ENCODE measurements at regions not wholly inside any gene's neighbourhood (a gene's known extent, or its start where the extent isn't known, plus 50 kb on each side); places are given as distances from the start of the nearest gene placed in this dataset.

- 73 to 74% methylated on average over 8 of the region's 8 CpGs for WGBS, 2 donors
- no peaks in the 10 kb centered on the region for H3K27me3 ChIP-seq
- no peak for DNase-seq
- H3K27ac ChIP-seq, result no peak overlapping the region
- H3K4me3 ChIP-seq (replicated peaks in 1 of 3), result no peak overlapping the region
- no peaks in the 10 kb centered on the region for H3K4me1 ChIP-seq
- TF ChIP-seq, protein P1, sequence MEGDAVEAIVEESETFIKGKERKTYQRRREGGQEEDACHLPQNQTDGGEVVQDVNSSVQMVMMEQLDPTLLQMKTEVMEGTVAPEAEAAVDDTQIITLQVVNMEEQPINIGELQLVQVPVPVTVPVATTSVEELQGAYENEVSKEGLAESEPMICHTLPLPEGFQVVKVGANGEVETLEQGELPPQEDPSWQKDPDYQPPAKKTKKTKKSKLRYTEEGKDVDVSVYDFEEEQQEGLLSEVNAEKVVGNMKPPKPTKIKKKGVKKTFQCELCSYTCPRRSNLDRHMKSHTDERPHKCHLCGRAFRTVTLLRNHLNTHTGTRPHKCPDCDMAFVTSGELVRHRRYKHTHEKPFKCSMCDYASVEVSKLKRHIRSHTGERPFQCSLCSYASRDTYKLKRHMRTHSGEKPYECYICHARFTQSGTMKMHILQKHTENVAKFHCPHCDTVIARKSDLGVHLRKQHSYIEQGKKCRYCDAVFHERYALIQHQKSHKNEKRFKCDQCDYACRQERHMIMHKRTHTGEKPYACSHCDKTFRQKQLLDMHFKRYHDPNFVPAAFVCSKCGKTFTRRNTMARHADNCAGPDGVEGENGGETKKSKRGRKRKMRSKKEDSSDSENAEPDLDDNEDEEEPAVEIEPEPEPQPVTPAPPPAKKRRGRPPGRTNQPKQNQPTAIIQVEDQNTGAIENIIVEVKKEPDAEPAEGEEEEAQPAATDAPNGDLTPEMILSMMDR (IDR thresholded peaks at IDR 0.05), result no peak
- TF ChIP-seq POLR2A (IDR thresholded peaks at IDR 0.05), result no peak
- no peaks in the 10 kb centered on the region for H3K9me3 ChIP-seq
- intact Hi-C loops (cut with DNase I), result no loop called here
- H3K36me3 ChIP-seq, result no peaks in the 10 kb centered on the region
Measured at GRCh38 chrX:36501169-36501702, 506.9 kb upstream of the FAM47C start.

DNA sequence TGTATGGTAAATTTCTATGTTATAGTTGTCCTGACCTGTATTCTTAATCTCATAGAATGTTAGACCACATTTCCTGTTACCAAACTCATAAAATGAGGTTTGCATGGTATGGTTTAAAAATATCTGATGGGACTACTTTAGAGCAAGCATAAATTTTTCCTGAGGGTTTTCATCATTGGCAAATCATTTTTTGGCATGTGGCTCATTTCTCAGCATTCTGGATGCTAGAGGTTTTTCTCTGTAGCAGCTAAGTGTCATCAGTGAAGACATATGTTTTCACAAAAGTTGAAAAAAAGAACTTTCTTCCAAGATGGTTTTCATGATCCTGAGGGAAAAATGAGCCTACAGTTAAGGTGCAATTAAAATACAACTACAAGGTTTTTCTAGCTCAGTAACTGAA lies 503.5 kb upstream of the FAM47C start:
- no peak overlapping the region for H3K4me3 ChIP-seq (replicated peaks in 1 of 3)
- no peak for TF ChIP-seq POLR2A (IDR thresholded peaks at IDR 0.05)
- TF ChIP-seq, protein P1 (IDR thresholded peaks at IDR 0.05), result no peak
- DNase-seq, result no peak
- intact Hi-C loops (cut with DNase I), result no loop called here
- H3K27me3 ChIP-seq, result no peaks in the 10 kb centered on the region
- no peaks in the 10 kb centered on the region for H3K36me3 ChIP-seq
- H3K4me1 ChIP-seq, result no peaks in the 10 kb centered on the region
- H3K27ac ChIP-seq, result no peak overlapping the region
- no peaks in the 10 kb centered on the region for H3K9me3 ChIP-seq

DNA sequence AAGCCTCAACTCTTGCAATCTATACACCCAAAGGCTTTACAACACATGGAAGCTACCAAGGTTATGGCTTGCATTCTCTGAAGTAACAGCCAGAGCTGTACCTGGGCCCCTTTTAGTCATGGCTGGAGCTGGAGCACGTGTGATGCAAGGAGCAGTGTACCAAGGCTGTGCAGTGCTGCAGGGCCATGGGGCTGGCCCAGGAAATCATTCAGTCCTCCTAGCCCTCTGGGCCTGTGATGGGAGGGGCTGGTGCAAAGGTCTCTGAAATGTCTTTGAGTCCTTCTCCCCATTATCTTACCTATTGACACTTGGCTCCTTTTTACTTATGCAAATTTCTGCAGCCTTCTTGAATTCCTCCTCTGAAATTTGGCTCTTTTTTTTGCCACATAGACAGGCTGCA lies 500.1 kb upstream of the FAM47C start:
- 71% methylated on average over 1 of the region's 1 CpG; no CpG with 5 or more reads in 1 of the 2 donors for WGBS, 2 donors
- intact Hi-C loops (cut with DNase I), result no loop called here
- TF ChIP-seq, protein P1 (IDR thresholded peaks at IDR 0.05), result no peak
- no peak for TF ChIP-seq POLR2A (IDR thresholded peaks at IDR 0.05)
- Histone ChIP-seq H3K4me3 (replicated peaks in 1 of 3) (no peak overlapping the region), H3K4me1 (no peaks in the 10 kb centered on the region), H3K27me3 (no peaks in the 10 kb centered on the region), H3K36me3 (no peaks in the 10 kb centered on the region), H3K9me3 (no peaks in the 10 kb centered on the region), H3K27ac (no peak overlapping the region)
- DNase-seq, result no peak

- intact Hi-C loops (cut with DNase I), result no loop called here
- TF ChIP-seq, protein P1 (IDR thresholded peaks at IDR 0.05), result no peak
- no peak for TF ChIP-seq POLR2A (IDR thresholded peaks at IDR 0.05)
- Histone ChIP-seq H3K4me1 (no peaks in the 10 kb centered on the region), H3K36me3 (no peaks in the 10 kb centered on the region), H3K27ac (no peak overlapping the region), H3K4me3 (replicated peaks in 1 of 3) (no peak overlapping the region), H3K9me3 (no peaks in the 10 kb centered on the region), H3K27me3 (no peaks in the 10 kb centered on the region)
- no peak for DNase-seq
Measured at GRCh38 chrX:36510736-36511135, 497.4 kb upstream of the FAM47C start.

GRCh38 chrX:36528661-36529060 lies 479.5 kb upstream of the FAM47C start:
- intact Hi-C loops (cut with DNase I), result no loop called here
- WGBS, 2 donors, result 74 to 86% methylated on average over 1 of the region's 1 CpG
- no peak for TF ChIP-seq POLR2A (IDR thresholded peaks at IDR 0.05)
- TF ChIP-seq, protein P1 (IDR thresholded peaks at IDR 0.05), result no peak
- Histone ChIP-seq H3K27me3 (no peaks in the 10 kb centered on the region), H3K27ac (no peak overlapping the region), H3K9me3 (no peaks in the 10 kb centered on the region), H3K4me1 (no peaks in the 10 kb centered on the region), H3K36me3 (no peaks in the 10 kb centered on the region), H3K4me3 (replicated peaks in 1 of 3) (no peak overlapping the region)
- no peak for DNase-seq

Measured in thyroid gland (tissue), 4 donors.